ENCODE measurements at regions not wholly inside any gene's neighbourhood (a gene's known extent, or its start where the extent isn't known, plus 50 kb on each side); places are given as distances from the start of the nearest gene placed in this dataset.

GRCh38 chr4:169823685-169824084 is 65.9 kb upstream of the HPF1 start (continued):
- TF ChIP-seq ZNF687 (CRISPR knock-in tag; IDR thresholded peaks at IDR 0.05) (no peak), ZNF280B (CRISPR knock-in tag; IDR thresholded peaks at IDR 0.05; ENCODE audit: borderline replicate concordance) (no peak), ZBTB26 (CRISPR knock-in tag; IDR thresholded peaks at IDR 0.05; ENCODE audit: borderline replicate concordance) (no peak), GRHL1 (CRISPR knock-in tag; conservative IDR thresholded peaks at IDR 0.05) (no peak), TIGD3 (CRISPR knock-in tag; IDR thresholded peaks at IDR 0.05; ENCODE audit: borderline replicate concordance) (no peak), PCBP1 (IDR thresholded peaks at IDR 0.05; ENCODE audit: borderline replicate concordance, low read depth, low read length) (no peak), ZFP36 (IDR thresholded peaks at IDR 0.05; ENCODE audit: borderline replicate concordance, low read depth, low read length, partially characterized antibody) (no peak), KLF6 (CRISPR knock-in tag; IDR thresholded peaks at IDR 0.05) (0 out of 2 replicates have a peak, but pooled peaks have one; percentile 57), CSRNP1 (CRISPR knock-in tag; IDR thresholded peaks at IDR 0.05) (no peak), DMTF1 (CRISPR knock-in tag; IDR thresholded peaks at IDR 0.05) (no peak), PHF5A (CRISPR knock-in tag; IDR thresholded peaks at IDR 0.05; ENCODE audit: low read depth, unreplicated experiment) (no peak), ZNF335 (CRISPR knock-in tag; IDR thresholded peaks at IDR 0.05) (peak; percentile 51; the same call in 1 of the 2 replicates), THYN1 (CRISPR knock-in tag; IDR thresholded peaks at IDR 0.05; ENCODE audit: borderline replicate concordance, low read depth) (no peak), ZNF660 (CRISPR knock-in tag; IDR thresholded peaks at IDR 0.05; ENCODE audit: borderline replicate concordance, low read depth) (no peak)

Data from HepG2 (cell line).